ENCODE measurements at regions not wholly inside any gene's neighbourhood (a gene's known extent, or its start where the extent isn't known, plus 50 kb on each side); places are given as distances from the start of the nearest gene placed in this dataset.

- Histone ChIP-seq H3K9me3 (ENCODE audit: control insufficient read depth in 2 of 2, low read length in 2 of 2) (peaks cover 2% of the 10 kb centered on the region in 2 donors), H3K27ac (ENCODE audit: low read depth in 2 of 2, low read length in 2 of 2) (no peak overlapping the region), H3K27me3 (ENCODE audit: control insufficient read depth in 2 of 2, insufficient read depth in 2 of 2, low read length in 2 of 2) (no peaks in the 10 kb centered on the region), H3K4me1 (ENCODE audit: control insufficient read depth in 2 of 2, insufficient read depth in 2 of 2, low read length in 2 of 2) (no peaks in the 10 kb centered on the region), H3K4me3 (ENCODE audit: low read length in 2 of 2) (no peak overlapping the region), H3K36me3 (ENCODE audit: control insufficient read depth in 2 of 2, insufficient read depth in 2 of 2, low read length in 2 of 2) (no peaks in the 10 kb centered on the region), H3K9ac (ENCODE audit: low read depth in 1 of 2, low read length in 2 of 2) (no peak overlapping the region)
Observed at GRCh38 chr5:107168848-107169752, 501.6 kb downstream of the EFNA5 start.

GRCh38 chr5:107168086-107168485 lies 502.7 kb downstream of the EFNA5 start:
- Histone ChIP-seq H3K9ac (ENCODE audit: low read depth in 1 of 2, low read length in 2 of 2) (no peak overlapping the region), H3K27ac (ENCODE audit: low read depth in 2 of 2, low read length in 2 of 2) (no peak overlapping the region), H3K27me3 (ENCODE audit: control insufficient read depth in 2 of 2, insufficient read depth in 2 of 2, low read length in 2 of 2) (no peaks in the 10 kb centered on the region), H3K36me3 (ENCODE audit: control insufficient read depth in 2 of 2, insufficient read depth in 2 of 2, low read length in 2 of 2) (no peaks in the 10 kb centered on the region), H3K4me3 (ENCODE audit: low read length in 2 of 2) (no peak overlapping the region), H3K9me3 (ENCODE audit: control insufficient read depth in 2 of 2, low read length in 2 of 2) (peaks cover 2% of the 10 kb centered on the region in 2 donors), H3K4me1 (ENCODE audit: control insufficient read depth in 2 of 2, insufficient read depth in 2 of 2, low read length in 2 of 2) (no peaks in the 10 kb centered on the region)

- Histone ChIP-seq H3K4me3 (ENCODE audit: low read length in 2 of 2) (no peak overlapping the region), H3K36me3 (ENCODE audit: control insufficient read depth in 2 of 2, insufficient read depth in 2 of 2, low read length in 2 of 2) (no peaks in the 10 kb centered on the region), H3K4me1 (ENCODE audit: control insufficient read depth in 2 of 2, insufficient read depth in 2 of 2, low read length in 2 of 2) (no peaks in the 10 kb centered on the region), H3K27ac (ENCODE audit: low read depth in 2 of 2, low read length in 2 of 2) (no peak overlapping the region), H3K9ac (ENCODE audit: low read depth in 1 of 2, low read length in 2 of 2) (no peak overlapping the region), H3K27me3 (ENCODE audit: control insufficient read depth in 2 of 2, insufficient read depth in 2 of 2, low read length in 2 of 2) (no peaks in the 10 kb centered on the region), H3K9me3 (ENCODE audit: control insufficient read depth in 2 of 2, low read length in 2 of 2) (peaks cover 0 to 2% of the 10 kb centered on the region in 2 donors)
Observed at GRCh38 chr5:107165296-107165695, 505.4 kb downstream of the EFNA5 start.

- H3K27ac ChIP-seq (ENCODE audit: low read depth in 2 of 2, low read length in 2 of 2), result no peak overlapping the region
- no peaks in the 10 kb centered on the region for H3K9me3 ChIP-seq (ENCODE audit: control insufficient read depth in 2 of 2, low read length in 2 of 2)
- H3K36me3 ChIP-seq (ENCODE audit: control insufficient read depth in 2 of 2, insufficient read depth in 2 of 2, low read length in 2 of 2), result no peaks in the 10 kb centered on the region
- H3K27me3 ChIP-seq (ENCODE audit: control insufficient read depth in 2 of 2, insufficient read depth in 2 of 2, low read length in 2 of 2), result no peaks in the 10 kb centered on the region
- no peak overlapping the region for H3K9ac ChIP-seq (ENCODE audit: low read depth in 1 of 2, low read length in 2 of 2)
- H3K4me3 ChIP-seq (ENCODE audit: low read length in 2 of 2), result no peak overlapping the region
- no peaks in the 10 kb centered on the region for H3K4me1 ChIP-seq (ENCODE audit: control insufficient read depth in 2 of 2, insufficient read depth in 2 of 2, low read length in 2 of 2)
Observed at GRCh38 chr5:107157809-107158208, 512.9 kb downstream of the EFNA5 start.

- Histone ChIP-seq H3K9me3 (ENCODE audit: control insufficient read depth in 2 of 2, low read length in 2 of 2) (no peaks in the 10 kb centered on the region), H3K9ac (ENCODE audit: low read depth in 1 of 2, low read length in 2 of 2) (no peak overlapping the region), H3K4me3 (ENCODE audit: low read length in 2 of 2) (no peak overlapping the region), H3K27me3 (ENCODE audit: control insufficient read depth in 2 of 2, insufficient read depth in 2 of 2, low read length in 2 of 2) (no peaks in the 10 kb centered on the region), H3K27ac (ENCODE audit: low read depth in 2 of 2, low read length in 2 of 2) (no peak overlapping the region), H3K4me1 (ENCODE audit: control insufficient read depth in 2 of 2, insufficient read depth in 2 of 2, low read length in 2 of 2) (no peaks in the 10 kb centered on the region), H3K36me3 (ENCODE audit: control insufficient read depth in 2 of 2, insufficient read depth in 2 of 2, low read length in 2 of 2) (no peaks in the 10 kb centered on the region)
Observed at GRCh38 chr5:107155707-107156106, 515.0 kb downstream of the EFNA5 start.

DNA sequence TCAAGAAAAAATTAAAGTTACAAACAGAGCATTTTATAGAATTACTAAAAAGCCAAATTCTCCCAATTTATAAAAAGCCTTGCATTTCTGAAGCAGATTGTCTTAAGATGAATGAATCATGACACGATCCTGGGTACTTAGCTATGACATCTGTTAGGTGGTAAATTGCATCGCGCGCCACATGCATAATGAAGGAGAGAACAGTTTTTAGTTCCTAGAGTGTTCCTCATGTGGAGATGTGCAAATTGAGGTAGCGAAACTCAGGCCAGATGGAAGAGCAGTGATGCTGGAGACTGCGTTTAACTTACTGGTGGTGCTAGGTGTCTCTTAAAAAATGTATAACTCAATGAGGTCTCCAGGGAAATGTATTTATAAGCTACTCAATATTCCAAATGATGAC lies 516.1 kb downstream of the EFNA5 start:
- Histone ChIP-seq H3K4me3 (ENCODE audit: low read length in 2 of 2) (no peak overlapping the region), H3K27ac (ENCODE audit: low read depth in 2 of 2, low read length in 2 of 2) (no peak overlapping the region), H3K9me3 (ENCODE audit: control insufficient read depth in 2 of 2, low read length in 2 of 2) (no peaks in the 10 kb centered on the region), H3K4me1 (ENCODE audit: control insufficient read depth in 2 of 2, insufficient read depth in 2 of 2, low read length in 2 of 2) (no peaks in the 10 kb centered on the region), H3K36me3 (ENCODE audit: control insufficient read depth in 2 of 2, insufficient read depth in 2 of 2, low read length in 2 of 2) (no peaks in the 10 kb centered on the region), H3K27me3 (ENCODE audit: control insufficient read depth in 2 of 2, insufficient read depth in 2 of 2, low read length in 2 of 2) (no peaks in the 10 kb centered on the region), H3K9ac (ENCODE audit: low read depth in 1 of 2, low read length in 2 of 2) (no peak overlapping the region)

DNA sequence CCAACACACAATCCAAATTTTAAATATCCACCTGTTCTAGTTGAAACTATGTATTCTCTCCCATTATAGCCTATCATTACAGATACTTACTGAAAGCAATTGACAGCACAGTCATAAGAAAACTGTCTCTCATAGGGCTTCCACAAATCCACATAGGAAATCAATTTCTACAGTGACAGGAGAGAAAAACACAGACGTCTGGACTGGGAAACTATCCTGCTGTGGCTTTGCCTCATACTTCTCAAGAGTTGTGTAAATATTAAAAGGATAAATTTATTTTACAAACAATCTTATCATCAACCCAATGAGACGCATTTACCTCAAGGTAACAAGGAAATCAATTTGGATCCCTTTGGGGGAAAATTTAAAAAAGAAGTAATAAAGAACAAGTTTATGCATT lies 517.5 kb downstream of the EFNA5 start:
- Histone ChIP-seq H3K27me3 (ENCODE audit: control insufficient read depth in 2 of 2, insufficient read depth in 2 of 2, low read length in 2 of 2) (no peaks in the 10 kb centered on the region), H3K4me1 (ENCODE audit: control insufficient read depth in 2 of 2, insufficient read depth in 2 of 2, low read length in 2 of 2) (no peaks in the 10 kb centered on the region), H3K9ac (ENCODE audit: low read depth in 1 of 2, low read length in 2 of 2) (no peak overlapping the region)

GRCh38 chr5:107149243-107150005 lies 521.3 kb downstream of the EFNA5 start:
- no peaks in the 10 kb centered on the region for H3K9me3 ChIP-seq (ENCODE audit: control insufficient read depth in 2 of 2, low read length in 2 of 2)
- H3K36me3 ChIP-seq (ENCODE audit: control insufficient read depth in 2 of 2, insufficient read depth in 2 of 2, low read length in 2 of 2), result no peaks in the 10 kb centered on the region
- H3K27me3 ChIP-seq (ENCODE audit: control insufficient read depth in 2 of 2, insufficient read depth in 2 of 2, low read length in 2 of 2), result no peaks in the 10 kb centered on the region
- H3K4me3 ChIP-seq (ENCODE audit: low read length in 2 of 2), result no peak overlapping the region
- H3K27ac ChIP-seq (ENCODE audit: low read depth in 2 of 2, low read length in 2 of 2), result no peak overlapping the region
- no peaks in the 10 kb centered on the region for H3K4me1 ChIP-seq (ENCODE audit: control insufficient read depth in 2 of 2, insufficient read depth in 2 of 2, low read length in 2 of 2)
- H3K9ac ChIP-seq (ENCODE audit: low read depth in 1 of 2, low read length in 2 of 2), result no peak overlapping the region

More for the DNA sequence above, 517.5 kb downstream of the EFNA5 start:
- Histone ChIP-seq H3K9me3 (ENCODE audit: control insufficient read depth in 2 of 2, low read length in 2 of 2) (no peaks in the 10 kb centered on the region), H3K36me3 (ENCODE audit: control insufficient read depth in 2 of 2, insufficient read depth in 2 of 2, low read length in 2 of 2) (no peaks in the 10 kb centered on the region), H3K27ac (ENCODE audit: low read depth in 2 of 2, low read length in 2 of 2) (no peak overlapping the region), H3K4me3 (ENCODE audit: low read length in 2 of 2) (no peak overlapping the region)

GRCh38 chr5:107147589-107147988 lies 523.1 kb downstream of the EFNA5 start:
- no peaks in the 10 kb centered on the region for H3K9me3 ChIP-seq (ENCODE audit: control insufficient read depth in 2 of 2, low read length in 2 of 2)
- H3K27me3 ChIP-seq (ENCODE audit: control insufficient read depth in 2 of 2, insufficient read depth in 2 of 2, low read length in 2 of 2), result no peaks in the 10 kb centered on the region
- H3K27ac ChIP-seq (ENCODE audit: low read depth in 2 of 2, low read length in 2 of 2), result no peak overlapping the region
- no peaks in the 10 kb centered on the region for H3K4me1 ChIP-seq (ENCODE audit: control insufficient read depth in 2 of 2, insufficient read depth in 2 of 2, low read length in 2 of 2)
- no peaks in the 10 kb centered on the region for H3K36me3 ChIP-seq (ENCODE audit: control insufficient read depth in 2 of 2, insufficient read depth in 2 of 2, low read length in 2 of 2)
- H3K4me3 ChIP-seq (ENCODE audit: low read length in 2 of 2), result no peak overlapping the region
- H3K9ac ChIP-seq (ENCODE audit: low read depth in 1 of 2, low read length in 2 of 2), result no peak overlapping the region

GRCh38 chr5:107146901-107147300 lies 523.8 kb downstream of the EFNA5 start:
- no peak overlapping the region for H3K9ac ChIP-seq (ENCODE audit: low read depth in 1 of 2, low read length in 2 of 2)
- H3K4me1 ChIP-seq (ENCODE audit: control insufficient read depth in 2 of 2, insufficient read depth in 2 of 2, low read length in 2 of 2), result no peaks in the 10 kb centered on the region
- no peak overlapping the region for H3K4me3 ChIP-seq (ENCODE audit: low read length in 2 of 2)
- H3K27ac ChIP-seq (ENCODE audit: low read depth in 2 of 2, low read length in 2 of 2), result no peak overlapping the region
- H3K36me3 ChIP-seq (ENCODE audit: control insufficient read depth in 2 of 2, insufficient read depth in 2 of 2, low read length in 2 of 2), result no peaks in the 10 kb centered on the region
- no peaks in the 10 kb centered on the region for H3K27me3 ChIP-seq (ENCODE audit: control insufficient read depth in 2 of 2, insufficient read depth in 2 of 2, low read length in 2 of 2)
- H3K9me3 ChIP-seq (ENCODE audit: control insufficient read depth in 2 of 2, low read length in 2 of 2), result no peaks in the 10 kb centered on the region
